Islet of Langerhans (tissue), 1 donor: ENCODE measurements at regions not wholly inside any gene's neighbourhood (a gene's known extent, or its start where the extent isn't known, plus 50 kb on each side); places are given as distances from the start of the nearest gene placed in this dataset.

Experiments used
- FAIRE-seq: peaks from one replicate; lab custom pipeline; 2011; peaks lifted over from hg19 to GRCh38; lab: Jason Lieb, UNC

DNA sequence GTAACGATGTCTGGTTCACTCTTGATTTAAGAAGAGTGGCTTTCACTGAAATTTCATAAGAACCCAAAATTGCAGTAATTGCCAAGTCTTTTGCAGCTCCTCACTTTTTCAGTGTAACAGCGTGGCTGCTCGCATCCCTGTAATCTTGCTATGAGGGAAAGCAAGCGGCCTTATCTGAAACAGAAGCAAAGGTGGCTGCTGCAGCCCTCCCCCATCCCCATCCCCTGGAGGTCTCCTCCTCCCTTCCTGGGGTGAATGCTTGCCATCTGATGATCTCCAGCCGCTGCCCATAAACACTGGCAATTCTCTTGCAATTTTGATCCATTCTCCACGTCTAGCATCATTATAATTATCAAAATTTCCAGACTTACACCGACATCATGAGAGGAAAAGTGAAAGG, 182.5 kb upstream of the ASIC2 start:
- FAIRE-seq: no peak

GRCh38 chr17:33481652-33482051, 188.6 kb upstream of the ASIC2 start:
- no peak for FAIRE-seq

DNA sequence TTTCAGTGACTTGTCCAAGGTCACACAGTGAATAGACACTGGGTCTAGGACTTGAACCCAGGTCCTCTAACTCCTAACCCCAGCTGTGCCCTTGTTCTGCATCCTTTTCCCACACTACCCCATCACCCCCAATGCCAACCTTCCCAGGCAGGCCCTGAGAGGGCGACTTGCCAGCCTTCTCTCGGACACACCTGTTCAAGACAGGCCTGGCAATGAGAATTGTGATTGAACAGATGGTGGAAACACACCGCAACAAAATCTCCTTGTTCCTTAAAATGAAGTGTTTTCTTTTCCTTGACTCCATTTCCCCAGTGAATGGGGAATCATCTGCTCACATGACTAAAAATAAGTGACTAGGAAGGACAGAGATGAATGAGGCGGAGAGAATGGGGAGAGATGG, 189.5 kb upstream of the ASIC2 start:
- no peak for FAIRE-seq

GRCh38 chr17:33484559-33484958, 191.5 kb upstream of the ASIC2 start:
- FAIRE-seq: no peak

- FAIRE-seq: no peak
Observed at GRCh38 chr17:33486135-33486885, 193.2 kb upstream of the ASIC2 start.

- FAIRE-seq: no peak
Observed at GRCh38 chr17:33487187-33487879, 194.2 kb upstream of the ASIC2 start.

DNA sequence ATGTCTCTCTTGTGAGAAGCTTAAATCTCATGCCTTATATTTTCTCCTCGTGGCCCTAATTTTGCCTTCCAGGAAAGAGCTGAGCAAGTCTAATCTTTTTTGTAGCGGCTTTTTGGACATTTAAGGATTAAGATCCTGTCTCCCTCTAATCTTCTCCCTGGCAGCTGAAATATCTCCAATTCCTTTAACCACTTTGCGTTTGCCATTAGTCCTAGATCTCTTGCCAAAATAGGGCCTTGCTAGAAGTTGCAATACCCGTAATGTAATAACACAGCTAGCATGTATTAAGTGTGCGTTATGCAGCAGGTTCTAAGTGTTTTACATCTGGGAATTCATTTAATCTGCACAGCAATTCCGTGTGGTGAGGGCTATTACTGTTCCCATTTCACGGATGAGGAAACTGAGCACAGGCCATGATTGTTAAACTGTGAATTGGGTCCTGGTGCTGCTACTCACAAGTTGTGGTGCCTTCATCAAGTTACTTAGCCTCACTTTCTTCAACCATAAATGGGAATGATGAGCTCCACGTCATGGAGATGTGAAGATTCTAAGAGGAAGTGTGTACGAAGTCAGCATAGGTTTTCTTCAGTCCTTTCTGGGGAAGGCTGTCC, 198.9 kb upstream of the ASIC2 start:
- no peak for FAIRE-seq

DNA sequence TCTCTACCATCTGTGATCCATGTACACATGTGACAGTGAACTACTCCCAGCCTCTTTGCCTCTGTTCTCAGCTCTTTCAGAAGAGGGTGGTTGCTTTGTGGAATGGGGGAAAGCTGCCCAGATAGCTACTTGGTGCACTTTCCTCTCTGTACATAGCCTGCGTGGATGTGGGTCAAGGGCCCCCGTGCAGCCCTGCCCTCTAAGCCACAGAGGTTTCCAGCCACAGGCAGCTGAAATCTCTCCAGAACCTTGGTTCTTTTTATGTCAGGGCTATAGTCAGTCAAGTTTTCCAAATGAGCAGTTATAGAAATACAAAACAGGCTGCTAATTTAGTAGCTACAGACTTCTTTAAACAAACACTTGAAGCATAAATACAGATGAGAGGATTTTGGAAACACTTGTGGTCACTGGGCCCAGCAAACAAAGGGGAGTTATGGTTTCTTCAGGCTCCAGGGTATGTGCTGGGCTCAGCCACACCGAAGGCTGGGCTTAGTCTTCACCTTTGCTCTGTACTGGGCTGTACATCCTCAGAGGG, 199.7 kb upstream of the ASIC2 start:
- FAIRE-seq: no peak

DNA sequence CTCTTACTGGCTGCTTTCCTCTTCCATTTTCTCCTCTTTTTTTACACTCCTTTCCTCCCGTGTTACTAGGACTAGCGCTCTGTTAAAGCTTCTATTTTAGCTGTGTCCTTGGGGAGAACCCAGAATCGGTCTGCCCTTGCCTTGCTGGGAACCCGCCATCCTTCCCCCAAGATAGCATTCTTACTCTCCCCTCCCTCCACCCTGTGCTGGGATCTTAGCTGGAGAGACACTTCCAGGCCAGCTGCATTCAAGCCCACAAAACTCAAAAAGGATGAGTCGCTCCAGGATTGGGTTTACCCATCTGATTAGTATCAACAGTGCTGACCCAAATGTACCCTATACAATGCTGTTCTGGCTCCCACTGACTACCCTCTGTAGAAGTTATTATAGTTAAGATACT, 200.5 kb upstream of the ASIC2 start:
- no peak for FAIRE-seq

- FAIRE-seq: no peak
Observed at GRCh38 chr17:33494151-33494550, 201.1 kb upstream of the ASIC2 start.

DNA sequence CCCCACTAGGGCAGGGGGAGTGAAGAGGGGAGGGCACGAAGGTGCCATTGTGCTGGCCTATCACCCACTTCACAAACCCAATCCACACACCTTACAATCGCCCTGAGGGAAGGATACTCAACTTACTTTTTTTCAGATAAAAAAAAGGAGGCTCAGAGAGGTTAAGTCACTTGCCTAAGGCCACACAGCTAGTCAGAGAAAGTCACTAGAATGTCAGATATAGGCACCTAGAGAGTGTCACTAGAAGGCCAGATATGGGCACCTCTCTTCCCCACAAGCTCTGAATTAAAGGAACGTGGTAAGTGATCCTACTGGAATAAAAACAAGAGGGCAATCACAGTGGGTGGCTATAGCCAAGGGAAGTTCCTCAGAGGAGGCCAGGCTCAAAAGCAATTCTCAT, 204.5 kb upstream of the ASIC2 start:
- no peak for FAIRE-seq

- FAIRE-seq: no peak
Observed at GRCh38 chr17:33498069-33498468, 205.0 kb upstream of the ASIC2 start.

GRCh38 chr17:33499040-33499439, 205.9 kb upstream of the ASIC2 start:
- no peak for FAIRE-seq

DNA sequence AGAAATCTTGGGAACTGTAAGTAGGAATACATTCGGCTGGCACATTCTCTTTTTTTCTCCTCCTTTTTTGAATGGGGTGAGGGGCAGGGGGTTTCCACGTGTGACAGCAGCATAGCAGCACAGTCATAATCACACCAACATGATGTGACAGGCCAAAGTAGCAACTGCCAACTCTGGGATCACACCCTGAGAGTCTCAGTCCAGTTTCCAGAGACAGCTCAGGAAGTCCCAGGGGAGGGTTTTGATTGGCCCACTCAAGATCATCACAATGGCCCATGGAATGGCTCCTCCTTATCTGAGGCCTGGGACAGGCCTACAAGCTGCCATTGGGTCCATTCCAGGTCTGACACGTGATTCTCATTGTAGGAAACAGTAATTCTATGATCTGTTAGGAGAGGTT, 207.1 kb upstream of the ASIC2 start:
- FAIRE-seq: no peak

DNA sequence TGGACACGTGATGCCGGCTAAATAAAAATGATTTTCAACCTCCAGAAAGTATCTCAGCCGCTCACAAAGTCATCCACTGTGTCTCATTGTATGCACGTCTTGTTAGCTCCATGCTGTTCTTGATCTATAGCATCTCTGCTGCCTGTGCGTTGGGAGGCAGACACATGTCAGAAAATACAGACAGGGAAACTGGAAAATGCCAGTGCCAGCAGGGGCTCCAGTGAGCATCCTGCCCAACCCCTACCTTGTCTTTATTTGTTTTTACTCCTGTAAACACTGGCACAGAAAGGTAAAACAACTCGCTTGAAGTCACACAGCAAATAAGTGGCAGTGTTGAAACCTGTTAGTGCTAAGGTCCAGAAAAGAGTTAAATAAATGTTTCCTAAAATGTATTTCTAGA, 208.1 kb upstream of the ASIC2 start:
- no peak for FAIRE-seq

- FAIRE-seq: no peak
Observed at GRCh38 chr17:33504571-33504970, 211.5 kb upstream of the ASIC2 start.

GRCh38 chr17:33506889-33507650, 214.0 kb upstream of the ASIC2 start:
- FAIRE-seq: no peak

DNA sequence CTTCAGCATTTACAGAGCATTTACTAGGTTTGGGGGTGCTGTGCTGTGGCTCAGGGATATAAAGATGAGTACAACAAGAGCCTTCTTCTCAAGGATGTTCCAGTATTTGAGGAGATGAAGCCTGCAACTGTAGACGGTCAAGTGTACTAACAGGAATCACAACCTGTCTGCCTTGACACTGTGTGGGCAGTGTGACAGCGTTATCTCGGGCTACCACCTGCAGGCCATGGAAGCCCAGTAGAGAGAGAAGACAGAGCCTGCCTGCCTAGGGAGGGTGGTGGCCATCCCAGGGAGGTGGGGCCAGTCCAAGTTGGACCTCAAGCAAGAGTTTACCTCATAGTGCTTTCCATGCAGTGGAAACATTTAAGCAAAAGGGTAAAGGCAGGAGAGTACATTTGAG, 215.1 kb upstream of the ASIC2 start:
- FAIRE-seq: no peak

DNA sequence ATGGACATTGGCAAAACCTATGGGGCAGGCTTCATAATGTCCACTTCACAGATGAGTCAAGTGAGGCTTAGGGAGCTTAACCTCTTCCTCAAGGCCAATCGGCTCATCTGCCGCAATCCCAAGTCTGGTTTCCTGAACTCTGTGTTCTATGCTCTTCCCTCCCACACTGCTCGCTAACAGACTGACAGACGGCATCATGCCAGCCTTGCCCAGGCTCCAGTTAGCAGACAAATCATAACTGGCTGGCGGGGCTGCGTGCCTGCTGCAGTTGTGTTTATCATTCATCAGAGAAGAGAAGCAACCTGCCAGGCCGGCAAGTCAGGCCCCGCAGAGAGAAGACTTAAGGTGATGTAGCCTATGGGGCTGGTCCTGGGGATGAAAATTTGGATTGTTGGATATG, 216.2 kb upstream of the ASIC2 start:
- FAIRE-seq: no peak

DNA sequence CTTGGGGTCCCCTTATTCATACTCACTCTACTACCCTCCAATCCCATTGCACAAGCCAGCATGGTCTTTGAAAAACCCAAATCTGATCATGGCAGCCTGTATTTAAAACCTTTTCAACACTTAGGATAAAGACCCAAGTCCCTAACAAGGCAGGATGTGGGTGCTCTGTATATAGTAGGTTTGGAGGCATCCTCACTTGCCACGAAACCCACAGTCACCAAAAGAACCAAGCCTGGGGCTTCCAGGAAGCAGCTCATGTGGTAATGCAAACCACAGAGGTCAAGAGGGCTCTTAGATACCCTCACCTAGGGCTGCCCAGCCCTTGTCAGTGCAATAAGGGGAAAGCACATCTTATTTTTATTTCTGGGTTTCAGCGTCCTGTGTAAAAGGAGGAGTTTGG, 218.6 kb upstream of the ASIC2 start:
- no peak for FAIRE-seq

- FAIRE-seq: no peak
Observed at GRCh38 chr17:33512113-33512512, 219.0 kb upstream of the ASIC2 start.

- no peak for FAIRE-seq
Observed at GRCh38 chr17:33513769-33514168, 220.7 kb upstream of the ASIC2 start.

- FAIRE-seq: no peak
Observed at GRCh38 chr17:33514369-33514768, 221.3 kb upstream of the ASIC2 start.
